ENCODE measurements at regions not wholly inside any gene's neighbourhood (a gene's known extent, or its start where the extent isn't known, plus 50 kb on each side); places are given as distances from the start of the nearest gene placed in this dataset.

- TF ChIP-seq, protein P1, sequence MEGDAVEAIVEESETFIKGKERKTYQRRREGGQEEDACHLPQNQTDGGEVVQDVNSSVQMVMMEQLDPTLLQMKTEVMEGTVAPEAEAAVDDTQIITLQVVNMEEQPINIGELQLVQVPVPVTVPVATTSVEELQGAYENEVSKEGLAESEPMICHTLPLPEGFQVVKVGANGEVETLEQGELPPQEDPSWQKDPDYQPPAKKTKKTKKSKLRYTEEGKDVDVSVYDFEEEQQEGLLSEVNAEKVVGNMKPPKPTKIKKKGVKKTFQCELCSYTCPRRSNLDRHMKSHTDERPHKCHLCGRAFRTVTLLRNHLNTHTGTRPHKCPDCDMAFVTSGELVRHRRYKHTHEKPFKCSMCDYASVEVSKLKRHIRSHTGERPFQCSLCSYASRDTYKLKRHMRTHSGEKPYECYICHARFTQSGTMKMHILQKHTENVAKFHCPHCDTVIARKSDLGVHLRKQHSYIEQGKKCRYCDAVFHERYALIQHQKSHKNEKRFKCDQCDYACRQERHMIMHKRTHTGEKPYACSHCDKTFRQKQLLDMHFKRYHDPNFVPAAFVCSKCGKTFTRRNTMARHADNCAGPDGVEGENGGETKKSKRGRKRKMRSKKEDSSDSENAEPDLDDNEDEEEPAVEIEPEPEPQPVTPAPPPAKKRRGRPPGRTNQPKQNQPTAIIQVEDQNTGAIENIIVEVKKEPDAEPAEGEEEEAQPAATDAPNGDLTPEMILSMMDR (IDR thresholded peaks at IDR 0.05; ENCODE audit: low read depth, low read length), result no peak
- TF ChIP-seq MYC (IDR thresholded peaks at IDR 0.05; ENCODE audit: low read depth, low read length) (no peak), POLR2A (IDR thresholded peaks at IDR 0.05; ENCODE audit: extremely low read depth, insufficient read length) (no peak), MAX (IDR thresholded peaks at IDR 0.05; ENCODE audit: low read depth, low read length) (no peak)
Observed at GRCh38 chr3:34635352-34635850, 837.0 kb downstream of the PDCD6IP start.
